HG03571 (cell line): ENCODE measurements at regions not wholly inside any gene's neighbourhood (a gene's known extent, or its start where the extent isn't known, plus 50 kb on each side); places are given as distances from the start of the nearest gene placed in this dataset.

Experiments used
- ATAC-seq: cut with Tn5 transposase; IDR thresholded peaks from one replicate; pipeline ENCODE4 v1.9.1; 2021; ENCODE audit not compliant: unreplicated experiment

- no peak for ATAC-seq
Measured at GRCh38 chr3:81931265-81932251, 170.1 kb upstream of the GBE1 start.

DNA sequence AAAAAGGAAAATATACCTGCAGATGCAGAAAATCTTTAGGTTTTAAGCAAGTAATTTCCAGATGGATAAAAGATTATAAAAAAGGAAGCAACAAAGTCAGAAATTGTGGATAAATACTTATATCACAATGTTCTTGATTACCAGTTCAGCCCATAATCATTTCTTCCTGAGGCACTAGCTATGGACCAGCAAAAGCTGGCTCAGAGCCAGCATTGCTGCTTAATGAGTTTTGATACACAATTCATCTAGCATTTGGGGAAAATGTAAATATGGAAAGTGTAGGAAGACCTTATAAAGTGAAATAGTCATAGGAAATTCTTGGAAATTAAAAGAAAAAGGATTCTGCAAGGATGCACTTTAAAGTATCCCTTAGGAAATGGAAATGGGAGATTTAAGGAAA is 168.3 kb upstream of the GBE1 start:
- ATAC-seq, result no peak

GRCh38 chr3:81927811-81928210 is 166.4 kb upstream of the GBE1 start:
- no peak for ATAC-seq

DNA sequence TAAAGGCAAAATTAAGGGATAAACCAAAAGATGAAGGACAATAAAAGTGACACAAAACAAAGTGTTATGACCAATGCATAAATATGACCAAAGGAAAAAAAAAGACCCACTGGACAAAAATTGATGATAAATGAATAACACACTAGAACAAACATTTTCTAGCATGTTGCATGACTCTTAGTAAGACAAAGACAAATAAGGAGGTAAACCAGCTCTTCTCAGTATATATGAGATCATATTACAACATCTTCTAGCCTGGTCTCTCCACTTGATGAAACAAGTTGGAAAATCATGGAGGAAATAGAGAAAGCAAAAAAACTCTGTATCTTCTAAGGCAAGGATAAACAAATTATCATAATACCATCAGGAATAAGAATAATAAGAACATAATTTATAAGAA is 163.9 kb upstream of the GBE1 start:
- no peak for ATAC-seq

DNA sequence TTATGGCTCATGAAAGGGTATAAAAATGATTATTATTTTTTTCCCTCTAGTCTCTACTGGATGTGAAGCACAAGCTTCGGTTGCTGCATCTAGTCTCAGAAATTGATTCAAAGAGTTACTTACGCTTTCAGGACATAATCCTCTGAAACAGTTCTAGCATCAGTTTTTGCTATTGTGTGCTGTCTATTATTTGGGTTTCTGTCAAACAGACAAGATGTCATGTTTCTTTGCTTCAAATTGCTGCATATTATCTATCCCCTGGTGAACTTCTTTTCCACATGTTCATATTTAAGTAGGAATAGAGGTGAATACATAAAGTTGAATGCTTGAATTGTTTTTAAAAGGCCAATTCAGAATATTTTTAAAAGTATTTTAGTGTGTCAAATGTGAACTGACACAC is 161.6 kb upstream of the GBE1 start:
- ATAC-seq, result no peak

DNA sequence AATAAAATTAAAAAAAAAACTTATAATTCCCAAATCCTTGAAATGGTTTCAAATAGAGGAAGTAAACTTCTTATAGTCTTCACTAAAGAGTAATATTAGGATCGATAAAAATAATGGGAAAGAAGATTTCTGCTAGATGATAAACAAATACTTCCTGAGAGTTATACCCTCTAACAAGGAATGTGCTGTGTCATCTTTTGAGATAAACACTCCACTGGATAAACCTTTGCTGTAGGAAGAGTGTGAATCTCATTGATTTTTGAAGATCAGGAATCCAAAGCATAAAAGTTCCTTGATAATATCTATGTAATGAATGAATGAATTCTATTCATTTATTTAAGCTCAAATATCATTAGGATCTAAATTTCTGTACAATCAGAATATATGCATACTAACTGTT is 161.0 kb upstream of the GBE1 start:
- ATAC-seq, result no peak

GRCh38 chr3:81920816-81921215 is 159.4 kb upstream of the GBE1 start:
- no peak for ATAC-seq

DNA sequence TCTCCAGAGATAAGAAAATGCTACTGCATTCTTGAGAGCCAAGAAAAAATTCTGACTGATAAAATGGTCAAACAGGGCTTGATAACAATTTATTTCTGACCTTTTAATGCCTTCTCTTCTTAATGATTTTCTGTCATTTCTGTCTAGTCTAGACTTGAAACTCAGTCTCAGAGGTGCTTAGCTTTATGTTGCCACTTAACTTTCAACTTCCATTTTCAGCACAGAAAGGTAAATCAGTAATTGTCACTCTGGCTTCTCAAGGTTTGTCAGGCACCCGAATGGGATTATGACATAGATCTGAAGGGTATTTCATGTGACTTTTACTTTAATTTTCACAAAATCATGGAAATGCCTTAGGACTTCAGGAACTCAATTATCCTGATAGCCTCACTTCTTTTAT is 155.4 kb upstream of the GBE1 start:
- no peak for ATAC-seq

DNA sequence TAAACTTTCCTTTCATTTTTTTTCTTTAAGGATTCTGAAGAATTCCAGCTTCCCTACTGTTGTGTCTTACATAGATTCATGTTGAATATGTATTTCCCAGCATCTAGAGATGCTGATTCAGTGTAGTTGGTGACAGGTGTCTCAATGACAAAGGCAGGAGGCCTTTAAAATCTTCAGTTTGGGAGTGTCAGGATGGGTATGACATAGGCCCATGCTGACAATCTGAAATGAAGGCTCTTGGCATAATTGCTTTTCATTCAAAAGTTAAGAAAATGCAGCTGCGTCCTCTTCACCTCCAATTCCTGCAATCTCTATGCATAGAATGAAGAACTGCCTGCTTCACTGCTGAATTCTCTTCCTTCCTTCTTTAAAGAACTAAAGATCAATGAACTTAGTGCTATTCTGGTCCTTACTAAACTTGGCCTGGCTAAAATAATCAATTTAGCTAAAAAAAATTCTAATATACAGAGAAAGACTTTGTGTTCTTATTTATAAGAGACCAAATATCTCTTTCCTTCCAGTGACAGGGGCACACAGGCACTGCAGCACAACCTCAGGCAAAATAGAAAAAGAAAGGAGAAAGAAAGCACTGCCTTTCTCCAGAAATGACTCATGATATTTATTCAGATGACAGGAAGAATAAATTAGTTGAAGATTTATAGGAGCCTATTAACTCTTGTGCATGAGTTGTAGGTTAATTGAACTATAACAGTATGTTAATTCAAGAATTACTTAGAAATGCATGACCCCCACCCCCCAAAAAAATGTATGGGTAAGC is 152.6 kb upstream of the GBE1 start:
- no peak for ATAC-seq

GRCh38 chr3:81911221-81911620 is 149.8 kb upstream of the GBE1 start:
- ATAC-seq, result no peak

GRCh38 chr3:81910244-81910852 is 148.9 kb upstream of the GBE1 start:
- ATAC-seq, result no peak

DNA sequence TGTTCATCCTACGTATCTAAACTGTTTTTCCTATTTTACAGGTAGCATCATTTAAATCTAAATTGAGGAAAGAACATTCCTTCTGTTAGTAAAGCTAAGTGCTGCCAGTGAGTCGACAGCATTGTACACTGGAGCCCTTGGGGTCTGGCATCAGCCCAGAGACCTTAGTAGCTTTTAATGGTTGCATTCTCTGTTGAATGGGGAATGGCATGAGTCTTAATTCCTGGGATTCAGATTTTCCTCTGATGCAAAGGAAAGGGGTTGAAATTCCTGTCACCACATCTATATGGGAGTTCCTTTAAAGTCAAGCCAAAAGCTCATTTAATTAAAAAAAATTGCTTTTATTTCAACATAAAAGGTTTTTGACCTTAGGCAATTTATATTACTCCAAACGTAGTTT is 148.4 kb upstream of the GBE1 start:
- ATAC-seq, result no peak

GRCh38 chr3:81908561-81908960 is 147.1 kb upstream of the GBE1 start:
- ATAC-seq, result no peak

DNA sequence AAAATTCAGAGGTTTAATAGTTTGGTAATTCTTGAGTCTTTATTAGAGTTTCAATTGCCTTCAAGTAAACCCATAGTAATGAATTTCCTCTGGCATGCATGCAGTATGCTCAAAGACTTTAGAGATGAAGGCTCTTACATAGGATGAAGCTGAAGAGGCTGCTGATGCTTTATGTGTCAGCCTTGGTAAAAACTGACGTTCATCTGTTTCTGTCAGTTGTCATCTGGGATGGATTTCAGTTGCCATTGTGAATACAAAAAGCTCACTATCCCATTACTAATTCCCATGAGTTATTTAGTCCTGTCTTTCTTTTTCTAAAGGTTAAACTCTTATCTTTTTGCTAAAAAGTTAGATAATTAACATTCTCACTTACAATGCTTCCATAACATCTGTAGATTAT is 136.9 kb upstream of the GBE1 start:
- ATAC-seq, result no peak

DNA sequence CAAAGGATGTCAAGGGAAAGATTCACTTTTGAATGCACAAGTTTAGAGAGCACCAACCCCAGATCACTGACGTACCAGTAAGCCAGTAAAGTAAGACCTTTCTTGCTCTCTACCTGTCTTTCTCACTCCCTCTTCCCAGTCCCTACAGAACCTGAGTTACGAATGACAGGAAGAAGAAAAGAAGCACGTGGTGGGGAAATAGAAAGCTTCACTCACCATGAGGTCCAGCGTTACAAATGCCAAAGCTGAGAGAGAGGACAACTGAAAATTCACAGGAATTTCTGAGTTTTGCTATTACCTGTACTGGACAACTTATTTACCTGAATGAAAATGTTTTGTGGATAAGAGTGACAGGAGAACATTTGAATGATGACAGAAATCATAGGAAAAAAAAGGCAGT is 133.2 kb upstream of the GBE1 start:
- ATAC-seq, result no peak

DNA sequence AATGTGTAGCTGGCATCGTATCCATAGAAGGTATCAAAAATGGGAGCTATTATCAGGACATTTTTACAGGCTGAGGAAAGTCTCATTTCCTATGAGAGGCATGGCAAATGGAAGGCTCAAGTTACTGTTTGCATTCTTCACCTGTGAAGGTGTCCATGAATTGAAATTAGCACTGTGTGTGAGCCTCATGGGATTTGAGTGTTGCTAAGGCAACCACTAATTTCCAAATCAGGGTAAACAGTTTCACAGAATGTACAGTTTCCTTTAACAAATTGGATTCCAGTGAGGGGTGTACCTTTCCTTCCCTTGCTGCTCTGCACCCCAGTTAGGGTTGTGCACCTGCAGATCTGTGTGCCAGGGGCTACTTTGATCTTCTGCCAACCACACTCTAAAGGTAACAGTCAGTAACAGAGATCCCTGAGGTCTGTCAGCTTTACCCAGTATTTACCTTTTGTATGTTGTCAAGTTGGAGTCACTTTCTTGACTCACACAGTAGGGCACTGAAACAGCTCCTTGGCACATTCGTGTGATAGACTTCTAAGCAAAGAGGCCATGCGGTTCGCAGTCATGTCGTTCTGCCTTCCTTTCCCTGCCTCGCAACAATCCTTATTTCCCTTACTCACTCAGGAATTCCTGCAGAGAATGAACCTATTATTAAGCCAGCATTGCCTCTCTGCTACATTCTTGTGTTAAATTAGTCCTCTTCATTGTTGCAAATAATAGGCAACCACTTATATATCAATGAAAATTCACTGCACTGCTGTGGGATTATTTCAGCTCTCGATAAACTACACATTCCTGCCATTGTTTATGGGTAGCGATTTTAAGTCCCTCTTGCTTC is 129.8 kb upstream of the GBE1 start:
- no peak for ATAC-seq

DNA sequence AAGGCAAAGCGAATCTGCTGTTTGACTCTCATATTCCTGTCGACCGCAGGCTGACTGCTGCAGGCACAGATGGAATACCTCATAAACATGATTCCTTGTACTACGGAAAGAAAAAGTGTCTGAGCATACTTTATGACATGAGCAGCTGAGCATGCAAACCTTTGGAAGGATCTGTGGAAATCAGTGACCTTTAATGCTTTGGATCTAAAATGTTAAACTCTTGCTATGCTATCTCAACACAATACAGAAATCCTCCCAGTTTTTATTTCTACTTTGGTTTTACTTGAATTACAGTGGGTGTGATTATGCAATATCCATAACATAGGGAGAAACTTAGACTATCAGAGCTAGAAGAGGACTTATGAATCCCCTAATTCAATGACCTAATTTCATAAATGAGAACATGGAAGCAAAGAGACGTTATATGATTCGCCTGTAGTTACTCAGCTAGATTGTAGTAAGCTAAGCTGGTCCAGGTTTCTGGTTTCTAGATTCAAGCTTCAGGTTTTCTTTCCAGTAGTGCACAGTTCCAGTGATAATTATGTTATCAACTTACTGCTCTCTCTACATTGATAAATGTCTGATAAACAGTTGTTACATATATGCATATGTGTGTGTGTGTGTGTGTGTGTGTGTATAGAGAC is 127.6 kb upstream of the GBE1 start:
- ATAC-seq, result no peak

GRCh38 chr3:81887448-81887847 is 126.0 kb upstream of the GBE1 start:
- no peak for ATAC-seq

DNA sequence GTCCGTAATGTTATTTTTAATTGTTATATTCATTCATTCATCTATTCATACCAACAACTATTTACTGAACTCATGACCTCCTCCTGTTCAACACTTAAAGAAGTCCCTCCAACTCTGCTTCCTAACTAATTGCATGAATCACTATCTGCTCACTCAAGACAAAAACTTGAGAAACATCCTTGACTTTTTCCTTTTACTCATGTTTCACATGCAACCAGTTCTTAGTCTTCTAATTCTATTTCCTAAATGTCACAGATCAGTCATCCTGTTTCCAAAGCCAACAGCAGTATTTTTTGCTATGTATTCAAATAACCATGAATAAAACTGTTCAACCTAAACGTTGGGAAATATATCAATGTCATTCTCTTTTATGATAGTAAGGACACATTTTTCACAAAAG is 124.6 kb upstream of the GBE1 start:
- ATAC-seq, result no peak

GRCh38 chr3:81884791-81885190 is 123.3 kb upstream of the GBE1 start:
- no peak for ATAC-seq
